OCI-M2 (cell line): ENCODE measurements at regions not wholly inside any gene's neighbourhood (a gene's known extent, or its start where the extent isn't known, plus 50 kb on each side); places are given as distances from the start of the nearest gene placed in this dataset.
A peak's percentile ranks its signal among the peaks of the same experiment; 100 is the strongest.

Source experiments
- DNase-seq: peaks from one replicate; lab custom pipeline; 2025; ENCODE audit not compliant: unreplicated experiment; lab: John Stamatoyannopoulos, UW

- DNase-seq: peak; percentile 87
These were observed 75.9 kb upstream of the DOCK9 start for GRCh38 chr13:99053636-99054233.

- DNase-seq: no peak
These were observed 77.4 kb upstream of the DOCK9 start for GRCh38 chr13:99055281-99055680.

DNA sequence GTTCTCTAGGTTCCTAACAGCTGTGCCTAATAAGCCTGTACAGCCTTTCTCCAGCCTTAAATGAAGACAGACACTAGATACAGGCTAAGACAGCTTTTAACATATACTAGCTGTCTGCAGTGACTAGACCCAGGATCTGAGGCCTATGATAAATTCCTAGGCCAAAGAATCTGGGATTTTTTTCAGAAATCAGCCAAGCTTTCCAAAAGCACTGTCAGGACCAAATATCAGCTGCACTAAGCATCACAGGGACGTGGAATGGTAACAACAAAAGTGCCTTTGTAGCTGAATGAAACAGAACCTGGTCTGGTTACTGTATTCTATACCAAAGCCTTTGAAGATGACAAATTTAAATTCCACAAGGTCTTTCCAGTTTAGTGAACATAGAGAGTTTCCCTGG lies 77.9 kb upstream of the DOCK9 start:
- DNase-seq: no peak

- DNase-seq: no peak
These were observed 78.6 kb upstream of the DOCK9 start for GRCh38 chr13:99056381-99057014.

DNA sequence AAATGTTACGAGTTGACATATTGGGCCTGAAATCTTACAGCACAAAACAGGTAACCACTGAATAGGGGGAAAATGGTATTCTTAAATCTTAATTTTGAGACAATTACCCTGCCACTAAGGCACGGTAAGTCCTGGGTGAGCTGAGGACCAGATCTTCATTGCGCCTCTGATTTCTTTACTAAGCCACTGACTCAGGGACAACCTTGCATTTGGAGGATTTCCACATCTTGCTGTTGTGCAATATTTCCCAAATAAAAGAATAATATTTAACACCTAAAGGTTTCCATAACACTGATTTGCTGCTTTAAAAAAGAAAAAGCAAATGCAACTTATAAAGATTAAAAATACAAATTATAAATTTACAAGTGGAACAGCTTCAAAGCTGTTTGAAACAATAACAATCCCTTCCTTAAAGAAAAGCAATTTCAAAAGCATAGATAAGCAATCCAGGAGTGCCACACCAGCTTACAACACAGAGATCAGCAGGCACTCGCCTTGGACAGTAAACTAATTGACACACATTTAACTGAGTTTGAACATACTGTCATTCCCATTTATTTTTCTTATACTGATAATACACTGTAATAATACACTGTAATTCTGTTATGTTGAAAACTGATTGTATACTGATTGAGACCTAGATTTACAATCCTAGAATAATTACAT lies 79.6 kb upstream of the DOCK9 start:
- no peak for DNase-seq

DNA sequence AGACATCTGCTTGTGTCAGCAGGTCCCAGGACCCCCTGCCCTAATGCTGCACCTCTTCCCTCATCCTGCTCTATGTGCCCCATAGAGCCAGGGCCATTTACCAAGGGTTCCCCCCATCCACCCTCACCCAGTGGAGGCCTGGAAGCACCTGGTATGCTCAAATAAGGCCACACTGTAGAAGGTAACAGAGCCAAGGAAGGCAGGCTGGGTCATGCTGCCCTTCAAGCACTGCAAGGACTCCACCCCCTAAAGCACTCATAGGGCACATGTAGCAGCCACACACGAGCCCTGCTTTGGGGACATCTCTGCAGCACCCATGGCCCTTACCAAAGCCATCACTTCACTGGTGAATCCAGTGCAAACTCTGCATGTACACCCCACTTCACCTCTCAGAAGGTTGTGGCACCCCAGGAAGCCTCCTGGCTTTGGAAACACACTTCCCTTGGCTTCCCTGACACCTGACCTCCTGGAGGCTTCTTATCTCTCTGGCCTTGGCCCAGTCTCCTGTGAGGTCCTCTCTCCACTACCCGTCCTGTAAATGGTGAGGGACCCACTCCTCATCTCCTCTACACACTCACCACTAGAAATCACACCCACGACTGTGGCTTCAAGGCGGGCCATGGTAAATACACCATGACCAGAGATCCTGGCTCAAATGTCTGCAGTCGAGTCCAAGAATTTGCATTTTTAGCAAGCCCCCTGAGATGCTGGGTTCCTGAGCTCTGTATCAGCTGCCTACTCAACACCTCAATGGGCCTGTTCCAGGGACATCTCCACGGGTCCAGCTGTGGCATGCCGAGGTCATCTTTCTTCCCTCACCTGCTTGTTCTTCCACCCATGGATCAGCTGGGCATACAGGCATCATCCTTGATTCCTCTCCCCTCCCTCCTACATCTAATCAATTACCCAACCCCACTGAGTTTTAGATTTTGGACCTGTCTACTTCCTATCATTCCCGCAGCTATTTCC lies 80.9 kb upstream of the DOCK9 start:
- DNase-seq: no peak

GRCh38 chr13:99059498-99060075 lies 81.7 kb upstream of the DOCK9 start:
- DNase-seq: no peak

GRCh38 chr13:99061411-99061810 lies 83.5 kb upstream of the DOCK9 start:
- no peak for DNase-seq

GRCh38 chr13:99062593-99062992 lies 84.7 kb upstream of the DOCK9 start:
- no peak for DNase-seq

GRCh38 chr13:99063178-99063577 lies 85.3 kb upstream of the DOCK9 start:
- no peak for DNase-seq

GRCh38 chr13:99063952-99064351 lies 86.1 kb upstream of the DOCK9 start:
- no peak for DNase-seq

- DNase-seq: no peak
These were observed 86.9 kb upstream of the DOCK9 start for GRCh38 chr13:99064624-99065234.

GRCh38 chr13:99065235-99066015 lies 87.6 kb upstream of the DOCK9 start:
- DNase-seq: no peak

- no peak for DNase-seq
These were observed 88.4 kb upstream of the DOCK9 start for GRCh38 chr13:99066219-99066618.

DNA sequence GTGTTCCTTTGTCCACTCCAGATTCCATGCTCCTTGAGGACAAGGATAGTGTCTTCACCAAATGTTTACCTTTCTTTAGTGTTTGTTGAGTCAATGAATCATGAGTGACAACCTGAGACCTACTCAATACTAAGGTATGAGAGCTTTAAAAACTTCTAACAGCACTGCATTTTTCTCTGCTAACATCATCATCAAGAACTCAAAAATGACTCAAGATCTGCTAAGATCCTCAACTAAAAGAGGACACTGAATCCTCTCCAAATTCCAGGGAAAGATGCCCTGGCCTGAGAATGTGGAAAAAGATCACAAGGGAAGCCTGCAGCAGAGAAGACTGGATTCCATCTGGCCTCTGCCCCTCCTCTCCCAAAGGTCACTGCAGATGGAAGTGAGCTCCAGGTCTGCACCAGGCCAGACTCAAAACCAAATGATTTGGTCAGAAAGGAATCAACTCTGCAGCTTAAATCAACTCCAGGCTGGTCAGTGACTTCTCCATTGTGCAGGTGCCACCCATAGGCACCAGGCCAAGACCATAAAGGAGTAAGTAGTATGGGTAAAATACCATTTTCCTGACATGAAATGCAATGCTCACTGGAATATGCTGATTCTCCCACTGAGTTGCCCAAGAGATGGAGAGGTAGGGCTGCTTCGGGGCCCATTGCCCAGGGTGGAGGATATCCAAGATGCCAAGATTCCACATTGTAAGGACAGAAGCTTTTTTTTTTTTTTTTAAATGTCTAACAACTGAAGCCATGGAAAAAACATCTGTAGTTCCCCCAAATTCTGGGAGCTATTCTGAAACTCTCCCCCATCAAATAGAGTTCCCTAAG lies 89.5 kb upstream of the DOCK9 start:
- DNase-seq: no peak

DNA sequence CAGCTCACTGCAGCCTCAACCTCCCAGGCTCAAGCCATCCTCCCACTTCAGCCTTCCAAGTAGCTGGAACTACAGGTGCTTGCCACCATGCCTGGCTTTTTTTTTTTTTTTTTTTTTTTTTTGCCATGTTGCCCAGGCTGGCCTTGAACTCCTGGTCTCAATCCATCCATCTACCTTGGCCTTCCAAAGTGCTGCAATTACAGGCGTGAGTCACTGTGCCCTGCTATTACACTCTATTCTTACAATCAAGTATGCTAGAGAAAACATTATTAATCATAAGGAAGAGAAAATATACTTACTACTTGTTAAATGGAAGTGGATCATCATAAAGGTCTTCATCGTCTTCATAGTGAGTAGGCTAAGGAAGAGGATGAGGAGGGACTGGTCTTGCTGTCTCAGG lies 93.3 kb upstream of the DOCK9 start:
- DNase-seq: no peak

DNA sequence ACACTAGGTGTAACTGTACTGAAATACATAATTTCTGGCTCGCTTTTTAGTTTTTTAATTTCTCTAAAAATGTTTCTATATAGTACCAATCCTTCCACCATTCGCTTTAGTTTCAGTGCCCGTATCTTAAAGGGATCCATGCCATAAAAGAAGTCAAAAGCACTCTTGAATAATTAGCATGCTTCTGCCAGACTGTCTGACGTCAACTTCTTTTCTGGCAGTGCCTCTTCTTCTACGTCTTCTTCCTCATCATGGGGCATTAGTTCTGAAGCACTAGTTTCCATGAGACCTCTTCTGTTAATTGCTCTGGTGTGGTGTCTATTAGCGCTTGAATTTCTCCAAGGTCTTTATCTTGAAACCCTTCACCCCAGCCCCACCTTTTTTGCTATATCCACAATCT lies 93.8 kb upstream of the DOCK9 start:
- no peak for DNase-seq

GRCh38 chr13:99072356-99072755 lies 94.5 kb upstream of the DOCK9 start:
- DNase-seq: no peak

- no peak for DNase-seq
These were observed 95.1 kb upstream of the DOCK9 start for GRCh38 chr13:99072941-99073340.
